Large intestine (tissue), 3 donors: ENCODE measurements at regions not wholly inside any gene's neighbourhood (a gene's known extent, or its start where the extent isn't known, plus 50 kb on each side); places are given as distances from the start of the nearest gene placed in this dataset.
"Not testable (repeated sequence)": the region's sequence is repeated elsewhere in the genome, so short reads cannot be mapped to it uniquely, and the experiment has no call there.

Experiments
- DNase-seq, 2 donors: peaks; one replicate each; pipeline versions ENCODE4 v3.0.0 to v3.0.0-alpha.2; 2013
- H3K27ac ChIP-seq: one replicate; pipeline ENCODE4 v1.5.1; 2013; ENCODE audit warnings: low read length
- H3K27me3 ChIP-seq: 2 replicates; pipeline ENCODE4 v1.6.1; 2013; ENCODE audit warnings: low read length; ENCODE audit not compliant: control insufficient read depth, insufficient read depth
- H3K36me3 ChIP-seq: 2 replicates; pipeline ENCODE4 v1.6.1; 2013; ENCODE audit warnings: low read length; ENCODE audit not compliant: control insufficient read depth, insufficient read depth
- H3K4me1 ChIP-seq: one replicate; pipeline ENCODE4 v1.6.1; 2013; ENCODE audit warnings: low read length; ENCODE audit not compliant: control insufficient read depth, insufficient read depth
- H3K4me3 ChIP-seq: one replicate; pipeline ENCODE4 v1.5.1; 2013; ENCODE audit warnings: low read length
- H3K9me3 ChIP-seq: one replicate; pipeline ENCODE4 v1.6.1; 2013; ENCODE audit warnings: mild to moderate bottlenecking, low read depth, low read length, moderate library complexity; ENCODE audit not compliant: control insufficient read depth
- WGBS: methylation state at CpG from one replicate; pipeline ENCODE4 v1.1.5; 2013; ENCODE audit warnings: low lambda C conversion rate; ENCODE audit not compliant: insufficient coverage; 5-methylcytosine and 5-hydroxymethylcytosine counted together

DNA sequence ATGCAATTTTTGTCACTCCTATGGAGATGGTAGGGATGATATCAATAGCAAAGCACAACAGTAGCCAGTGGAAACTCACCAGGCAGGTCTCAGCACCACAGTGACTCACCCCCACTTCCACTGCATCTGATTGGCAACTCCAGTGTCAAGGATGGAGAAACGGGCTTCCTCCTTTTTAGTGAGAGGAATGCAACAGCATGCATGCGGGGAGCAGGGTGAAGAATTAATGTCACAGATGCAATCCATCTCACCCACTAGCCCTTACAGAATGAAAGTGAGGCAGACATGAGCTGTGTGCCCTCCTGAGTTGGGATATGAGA lies 467.0 kb upstream of the C16orf82 start:
- Histone ChIP-seq H3K9me3 (no peaks in the 10 kb centered on the region), H3K27me3 (no peaks in the 10 kb centered on the region), H3K4me1 (peaks cover 10% of the 10 kb centered on the region), H3K36me3 (no peaks in the 10 kb centered on the region), H3K4me3 (no peak overlapping the region), H3K27ac (no peak overlapping the region)
- no CpG with 5 or more reads among the region's 2 CpGs for WGBS
- DNase-seq = no peak

DNA sequence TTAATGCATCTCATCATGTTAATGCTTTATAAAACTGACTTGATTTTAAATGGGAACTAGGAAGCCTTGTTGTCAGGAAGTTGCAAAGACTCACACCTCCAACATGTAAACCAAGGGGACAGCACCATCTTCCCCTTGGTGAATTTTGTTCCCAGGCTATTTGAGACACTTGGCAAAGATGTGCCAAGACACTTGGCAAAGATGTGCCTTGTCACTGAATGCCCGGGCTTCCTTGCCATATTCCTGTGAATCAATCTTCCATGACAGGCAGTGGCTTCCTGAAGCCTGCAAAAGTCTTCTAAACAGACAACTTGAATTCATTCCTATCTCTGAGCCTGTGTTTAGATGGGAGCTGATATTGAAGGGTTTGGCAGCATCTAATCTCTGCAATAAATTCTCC lies 465.4 kb upstream of the C16orf82 start:
- H3K27me3 ChIP-seq = no peaks in the 10 kb centered on the region
- H3K27ac ChIP-seq = no peak overlapping the region
- no peaks in the 10 kb centered on the region for H3K36me3 ChIP-seq
- H3K4me3 ChIP-seq = no peak overlapping the region
- DNase-seq = no peak
- H3K9me3 ChIP-seq = no peaks in the 10 kb centered on the region
- peaks cover 10% of the 10 kb centered on the region for H3K4me1 ChIP-seq
- WGBS = 60% methylated on average over 1 of the region's 1 CpG

DNA sequence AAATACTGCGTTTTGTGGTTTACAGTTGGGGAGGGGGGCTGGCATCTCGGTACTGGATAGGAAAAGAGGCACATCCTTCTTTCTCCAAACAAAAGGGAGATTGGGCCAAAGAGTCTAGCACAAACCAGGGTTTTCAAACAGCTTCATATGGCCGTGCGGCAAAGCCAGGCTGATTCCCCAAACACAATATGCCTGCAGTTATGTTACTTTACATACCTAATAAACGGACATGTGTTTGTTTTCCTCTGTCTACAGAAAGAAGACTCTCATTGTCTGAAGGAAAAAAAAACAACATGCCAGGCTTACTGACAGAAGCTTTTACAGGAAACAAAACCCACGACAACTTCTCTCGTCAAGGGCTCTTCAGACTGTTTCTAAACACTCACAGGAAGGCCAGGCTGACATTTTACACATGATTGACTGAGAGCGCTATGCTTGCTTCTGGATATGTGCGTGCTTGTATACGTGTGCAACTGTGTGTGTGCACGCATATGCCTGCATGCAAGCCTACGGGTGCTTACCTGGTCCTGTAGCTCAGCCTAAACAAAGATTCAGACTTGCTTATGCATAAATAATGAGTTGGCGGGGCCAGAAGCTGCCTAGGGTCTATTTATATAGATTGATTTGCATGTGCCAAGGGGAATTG lies 461.0 kb upstream of the C16orf82 start:
- no peak for DNase-seq
- H3K9me3 ChIP-seq = no peaks in the 10 kb centered on the region
- H3K4me1 ChIP-seq = peaks cover 5% of the 10 kb centered on the region
- H3K4me3 ChIP-seq = no peak overlapping the region
- no peak overlapping the region for H3K27ac ChIP-seq
- WGBS = no CpG with 5 or more reads among the region's 13 CpGs
- no peaks in the 10 kb centered on the region for H3K27me3 ChIP-seq
- no peaks in the 10 kb centered on the region for H3K36me3 ChIP-seq

DNA sequence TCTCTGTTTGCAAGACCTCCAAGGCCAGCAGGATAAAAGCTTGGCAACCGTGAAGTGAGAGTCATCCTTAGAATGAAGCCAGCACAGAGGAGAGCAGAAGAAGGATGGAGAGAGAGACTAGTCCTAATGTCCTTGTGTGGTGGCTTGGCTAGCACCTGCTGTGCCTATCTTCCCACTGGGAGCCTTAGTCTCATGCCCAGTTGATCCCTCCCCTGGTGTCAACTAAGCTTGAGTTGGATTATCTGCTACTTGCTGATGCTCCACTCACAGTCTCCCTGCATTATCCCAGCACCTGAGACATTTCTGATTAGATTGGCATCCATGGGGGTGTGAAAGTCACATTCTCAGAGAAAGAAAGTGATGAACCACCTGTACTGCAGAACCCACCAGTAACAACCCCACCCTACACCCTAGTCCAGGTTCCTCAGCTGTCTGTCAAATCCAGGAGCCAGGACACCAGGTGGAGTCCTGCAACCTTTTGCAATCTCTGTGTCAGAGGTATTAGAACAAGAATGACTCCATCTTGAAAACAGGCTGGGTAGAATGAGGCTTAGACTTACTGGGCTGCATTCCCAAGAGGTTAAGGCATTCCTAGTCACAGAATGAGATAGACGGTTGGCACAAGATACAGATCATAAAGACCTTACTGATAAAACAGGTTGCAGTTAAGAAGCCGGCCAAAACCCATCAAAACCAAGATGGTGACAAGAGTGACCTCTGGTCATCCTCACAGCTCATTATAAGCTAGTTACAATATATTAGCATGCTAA lies 460.2 kb upstream of the C16orf82 start:
- Histone ChIP-seq H3K27me3 (no peaks in the 10 kb centered on the region), H3K27ac (no peak overlapping the region), H3K4me1 (peaks cover 5% of the 10 kb centered on the region), H3K9me3 (no peaks in the 10 kb centered on the region), H3K4me3 (no peak overlapping the region), H3K36me3 (no peaks in the 10 kb centered on the region)
- DNase-seq = no peak
- no CpG with 5 or more reads among the region's 3 CpGs for WGBS

DNA sequence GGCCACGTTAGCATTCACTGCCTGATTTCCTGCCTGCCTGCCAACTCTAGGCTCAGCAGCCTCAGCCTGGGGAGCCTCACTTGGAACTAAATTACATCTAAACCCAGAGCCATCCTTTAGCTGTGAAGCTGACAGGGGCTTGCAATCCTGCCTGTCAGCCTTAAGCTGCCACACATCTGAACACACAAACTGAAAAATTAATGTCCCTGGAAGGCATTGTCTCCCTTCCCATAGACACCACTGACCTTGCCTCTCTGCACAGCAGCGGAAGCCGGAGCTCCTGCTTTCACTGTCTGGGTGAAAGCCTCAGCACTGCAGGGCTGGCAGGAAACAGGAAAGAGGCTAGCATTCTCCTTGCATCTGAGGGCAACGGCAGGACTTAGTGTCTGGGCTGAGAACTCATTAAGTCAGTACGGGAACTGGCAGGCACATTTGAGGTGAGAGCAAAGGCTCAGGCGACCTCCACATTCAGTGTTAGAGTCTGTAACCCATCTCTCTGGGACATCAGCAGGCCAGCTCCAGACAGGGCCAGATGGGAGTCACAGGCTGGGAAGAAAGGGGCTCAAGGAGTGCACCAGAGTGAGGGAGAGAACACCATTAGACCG lies 452.4 kb upstream of the C16orf82 start:
- no peaks in the 10 kb centered on the region for H3K4me1 ChIP-seq
- H3K27ac ChIP-seq = no peak overlapping the region
- no peak overlapping the region for H3K4me3 ChIP-seq
- no peaks in the 10 kb centered on the region for H3K9me3 ChIP-seq
- no peaks in the 10 kb centered on the region for H3K36me3 ChIP-seq
- DNase-seq = no peak
- no peaks in the 10 kb centered on the region for H3K27me3 ChIP-seq
- WGBS = no CpG with 5 or more reads among the region's 7 CpGs

DNA sequence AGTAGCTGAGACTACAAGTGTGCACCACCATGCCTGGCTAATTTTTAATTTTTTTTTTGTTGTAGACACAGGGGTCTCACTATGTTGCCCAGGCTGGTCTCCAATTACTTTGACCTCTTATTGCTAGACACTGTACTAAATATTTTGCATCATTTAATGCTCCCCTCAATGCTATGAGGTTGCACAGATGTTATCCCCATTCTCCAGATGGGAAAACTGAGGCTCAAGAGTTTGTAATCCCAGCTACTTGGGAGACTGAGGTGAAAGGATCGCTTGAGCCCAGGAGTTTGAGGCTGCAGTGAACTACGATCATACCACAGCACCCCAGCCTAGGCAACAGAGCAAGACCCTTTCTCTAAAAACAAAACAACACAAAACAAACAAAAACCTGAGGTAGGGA lies 443.3 kb upstream of the C16orf82 start:
- H3K36me3 ChIP-seq = no peaks in the 10 kb centered on the region
- no peaks in the 10 kb centered on the region for H3K27me3 ChIP-seq
- WGBS = no CpG with 5 or more reads among the region's 2 CpGs
- H3K4me1 ChIP-seq = no peaks in the 10 kb centered on the region
- H3K27ac ChIP-seq = no peak overlapping the region
- H3K4me3 ChIP-seq = no peak overlapping the region
- H3K9me3 ChIP-seq = no peaks in the 10 kb centered on the region
- no peak for DNase-seq

DNA sequence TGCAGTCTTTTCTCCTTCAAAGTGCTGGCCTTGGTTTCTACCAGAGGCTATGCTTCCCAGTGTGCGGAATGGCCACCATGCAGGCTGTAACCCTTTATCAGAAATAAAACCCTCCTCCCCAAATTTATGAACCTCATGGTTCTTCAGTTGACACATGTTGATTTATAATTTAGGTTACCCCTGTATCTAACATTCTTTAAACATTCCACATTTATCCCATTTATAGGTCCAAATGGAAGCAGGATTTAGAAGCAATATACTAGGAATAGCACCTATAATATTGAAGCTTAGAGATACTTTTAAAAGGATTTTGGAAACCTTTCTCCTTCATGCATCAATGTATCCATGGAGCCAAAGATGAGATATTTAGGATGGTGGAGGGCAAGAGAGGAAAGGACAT lies 438.8 kb upstream of the C16orf82 start:
- no peak overlapping the region for H3K4me3 ChIP-seq
- no peaks in the 10 kb centered on the region for H3K27me3 ChIP-seq
- no peaks in the 10 kb centered on the region for H3K36me3 ChIP-seq
- H3K4me1 ChIP-seq = no peaks in the 10 kb centered on the region
- H3K9me3 ChIP-seq = no peaks in the 10 kb centered on the region
- H3K27ac ChIP-seq = no peak overlapping the region
- DNase-seq = no peak
- no CpG with 5 or more reads among the region's 1 CpG for WGBS

DNA sequence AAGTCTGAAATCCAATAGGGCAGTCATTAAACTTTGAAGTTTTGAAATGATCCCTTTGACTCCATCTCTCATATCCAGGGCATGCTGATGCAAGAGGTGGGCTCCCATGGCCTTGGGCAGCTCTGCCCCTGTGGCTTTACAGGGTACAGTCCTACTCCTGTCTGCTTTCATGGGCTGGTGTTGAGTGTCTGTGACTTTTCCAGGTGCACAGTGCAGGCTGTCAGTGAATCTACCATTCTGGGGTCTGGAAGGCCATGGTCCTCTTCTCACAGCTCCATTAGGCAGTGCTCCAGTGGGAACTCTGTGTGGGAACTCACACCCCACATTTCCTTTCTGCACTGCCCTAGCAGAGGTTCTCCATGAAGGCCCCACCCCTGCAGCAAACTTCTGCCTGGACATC lies 435.4 kb upstream of the C16orf82 start:
- H3K9me3 ChIP-seq, H3K36me3 ChIP-seq, DNase-seq, H3K27ac ChIP-seq, H3K27me3 ChIP-seq, H3K4me3 ChIP-seq, H3K4me1 ChIP-seq: not testable (repeated sequence)

DNA sequence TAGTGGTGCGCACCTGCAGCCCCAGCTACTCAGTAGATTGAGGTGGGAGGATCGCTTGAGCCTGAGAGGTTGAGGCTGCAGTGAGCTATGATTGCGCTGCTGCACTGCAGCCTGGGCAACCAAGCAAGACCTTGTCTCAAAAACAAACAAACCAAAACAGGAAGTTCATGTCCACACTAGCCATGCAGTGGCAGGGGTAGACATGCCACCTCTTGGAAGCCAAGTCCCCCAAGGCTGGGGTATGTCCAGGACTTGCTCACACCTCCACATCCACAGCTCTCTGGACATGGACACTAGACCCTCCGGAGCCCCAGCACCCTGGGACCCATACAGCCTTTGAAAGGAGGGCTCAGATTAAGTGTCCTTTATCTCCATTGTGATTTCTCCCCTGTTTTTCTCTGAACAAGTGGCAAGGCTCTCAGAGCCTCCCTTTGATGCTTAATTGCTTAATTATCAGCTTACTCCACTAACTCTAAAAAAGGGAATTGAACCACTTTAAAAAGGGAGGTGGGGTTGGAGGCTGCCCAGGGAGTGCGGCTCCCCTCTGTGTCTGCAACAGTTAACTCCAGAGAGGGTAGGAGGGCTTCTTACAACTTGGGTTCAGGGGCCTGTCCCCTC lies 424.6 kb upstream of the C16orf82 start:
- no peaks in the 10 kb centered on the region for H3K4me1 ChIP-seq

DNA sequence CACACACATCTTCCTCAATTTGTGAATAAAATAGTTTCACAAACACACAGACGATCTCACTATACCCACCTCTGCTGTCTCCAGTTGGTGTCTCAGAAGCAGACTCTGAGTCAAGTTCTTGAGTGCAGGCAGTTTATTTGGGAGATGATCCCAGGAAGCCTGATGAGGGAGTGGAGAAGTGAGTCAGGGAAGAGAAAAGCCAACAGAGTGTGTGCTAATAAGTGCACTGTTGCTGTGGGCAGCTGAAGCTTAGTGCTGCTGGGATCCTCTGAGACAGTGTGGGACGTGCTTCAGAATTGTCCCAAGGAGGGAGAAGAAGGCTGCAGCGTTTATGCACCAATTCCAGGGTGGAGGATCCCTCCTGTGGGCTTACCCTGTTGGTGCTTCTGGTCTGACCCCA lies 423.2 kb upstream of the C16orf82 start:
- peak in 1 of 2 donors; percentile 9 for DNase-seq
- H3K27me3 ChIP-seq = no peaks in the 10 kb centered on the region
- H3K27ac ChIP-seq = no peak overlapping the region
- no peaks in the 10 kb centered on the region for H3K36me3 ChIP-seq
- no peaks in the 10 kb centered on the region for H3K4me1 ChIP-seq
- no peaks in the 10 kb centered on the region for H3K9me3 ChIP-seq
- no CpG with 5 or more reads among the region's 3 CpGs for WGBS
- no peak overlapping the region for H3K4me3 ChIP-seq

More for the DNA sequence above, 424.6 kb upstream of the C16orf82 start:
- no CpG with 5 or more reads among the region's 5 CpGs for WGBS
- DNase-seq = no peak
- no peaks in the 10 kb centered on the region for H3K27me3 ChIP-seq
- H3K9me3 ChIP-seq = no peaks in the 10 kb centered on the region
- H3K4me3 ChIP-seq = no peak overlapping the region
- H3K27ac ChIP-seq = no peak overlapping the region
- H3K36me3 ChIP-seq = no peaks in the 10 kb centered on the region
